ENCODE measurements at regions not wholly inside any gene's neighbourhood (a gene's known extent, or its start where the extent isn't known, plus 50 kb on each side); places are given as distances from the start of the nearest gene placed in this dataset.
"Not testable (repeated sequence)": the region's sequence is repeated elsewhere in the genome, so short reads cannot be mapped to it uniquely, and the experiment has no call there.

GRCh38 chr12:91877456-91878235, 268.0 kb downstream of the BTG1 start:
- Histone ChIP-seq H3K27me3 (replicated peaks in 1 of 2; ENCODE audit: control insufficient read depth in 2 of 2, extremely low read depth in 1 of 2, insufficient read depth in 2 of 2, low read length in 1 of 2) (no peaks in the 10 kb centered on the region), H3K36me3 (ENCODE audit: control insufficient read depth in 2 of 2, extremely low read depth in 1 of 2, insufficient read depth in 1 of 2, low read length in 1 of 2) (no peaks in the 10 kb centered on the region), H3K4me1 (ENCODE audit: control insufficient read depth in 1 of 2, extremely low read depth in 1 of 2, insufficient read depth in 2 of 2, low read length in 2 of 2) (peaks cover 38 to 47% of the 10 kb centered on the region in 2 experiments), H3K4me3 (ENCODE audit: control insufficient read depth in 1 of 2, extremely low read depth in 1 of 2, low read length in 1 of 2) (no peak overlapping the region), H3K27ac (ENCODE audit: low read length) (peak overlapping the region; percentile 97), H3K9me3 (peaks cover 3% of the 10 kb centered on the region)
- H3K9me3 Mint-ChIP-seq, result peaks cover 0 to 12% (median 8%) of the 10 kb centered on the region in 3 donors
- peak overlapping the region; percentile 69 to 84 (median 77) for H3K4me3 Mint-ChIP-seq
- ATAC-seq (replicated peaks in 1 of 4) (peak in 1 of 4 experiments; percentile 31), DNase-seq (peak in 31 of 35 experiments; percentile 13 to 82 (median 44))
- WGBS (ENCODE audit: insufficient coverage), result no CpG with 5 or more reads among the region's 5 CpGs
- H3K27ac Mint-ChIP-seq, result peak overlapping the region; percentile 97 to 100
- ChIA-PET CTCF (interaction anchor here (0.7 to 4.9 kb wide), 14 partner anchors 27 to 1050 kb away, joined by 3 to 39 read pairs (median 4); partner anchors contain the start of gene BTG1 (in 1 of the 2)), POLR2A (interaction anchor here (0.6 to 2.8 kb wide), 18 partner anchors 8 to 717 kb away, joined by 3 to 101 read pairs (median 4); partner anchors contain the start of gene BTG1 (in 2 of the 2))
- peaks cover 19% of the 10 kb centered on the region for H3K36me3 Mint-ChIP-seq
- peaks cover 71 to 83% (median 80%) of the 10 kb centered on the region in 3 donors for H3K4me1 Mint-ChIP-seq
- no peaks in the 10 kb centered on the region for H3K27me3 Mint-ChIP-seq

DNA sequence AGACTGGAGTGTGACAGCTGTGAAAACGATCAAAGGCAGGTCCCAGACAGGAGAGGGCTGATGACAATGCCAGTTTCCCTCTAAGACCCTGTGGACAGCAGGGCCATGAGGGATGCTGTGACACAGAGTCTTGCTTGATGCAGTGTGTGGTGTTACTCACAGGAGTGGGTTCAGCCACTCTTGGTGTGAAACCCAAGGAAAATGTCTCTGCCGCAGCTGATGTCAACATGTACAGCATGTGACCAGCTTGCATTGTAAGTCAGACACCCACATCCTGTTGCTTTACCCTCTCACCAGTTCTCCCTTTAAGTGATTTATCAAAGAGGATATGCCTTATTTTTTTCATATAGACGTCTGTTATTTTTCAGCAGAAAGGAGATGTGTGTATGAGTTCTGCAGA, 268.6 kb downstream of the BTG1 start:
- ChIA-PET CTCF (interaction anchor here (0.9 to 4.9 kb wide), 11 partner anchors 41 to 269 kb away, joined by 3 to 39 read pairs (median 6); partner anchors contain the start of gene BTG1 (in 1 of the 2)), POLR2A (interaction anchor here (0.6 to 2.8 kb wide), 16 partner anchors 9 to 717 kb away, joined by 3 to 101 read pairs (median 4); partner anchors contain the start of gene BTG1 (in 2 of the 2))
- Histone ChIP-seq H3K4me1 (ENCODE audit: control insufficient read depth in 1 of 2, extremely low read depth in 1 of 2, insufficient read depth in 2 of 2, low read length in 2 of 2) (peaks cover 42 to 47% of the 10 kb centered on the region in 2 experiments), H3K4me3 (ENCODE audit: control insufficient read depth in 1 of 2, extremely low read depth in 1 of 2, low read length in 1 of 2) (peak overlapping the region in 1 of 2 donors; percentile 30), H3K36me3 (ENCODE audit: control insufficient read depth in 2 of 2, extremely low read depth in 1 of 2, insufficient read depth in 1 of 2, low read length in 1 of 2) (no peaks in the 10 kb centered on the region), H3K9me3 (peaks cover 3% of the 10 kb centered on the region), H3K27ac (ENCODE audit: low read length) (peak overlapping the region; percentile 97), H3K27me3 (replicated peaks in 1 of 2; ENCODE audit: control insufficient read depth in 2 of 2, extremely low read depth in 1 of 2, insufficient read depth in 2 of 2, low read length in 1 of 2) (no peaks in the 10 kb centered on the region)
- peak overlapping the region; percentile 69 to 84 (median 77) for H3K4me3 Mint-ChIP-seq
- 0% methylated on average over 1 of the region's 3 CpGs for WGBS (ENCODE audit: insufficient coverage)
- H3K27ac Mint-ChIP-seq, result peak overlapping the region; percentile 97 to 100
- ATAC-seq (replicated peaks in 1 of 4) (peak; percentile 91 to 98 (median 96)), DNase-seq (peak; percentile 60 to 97 (median 86))
- peaks cover 0 to 12% (median 8%) of the 10 kb centered on the region in 3 donors for H3K9me3 Mint-ChIP-seq
- H3K27me3 Mint-ChIP-seq, result no peaks in the 10 kb centered on the region
- H3K36me3 Mint-ChIP-seq, result peaks cover 19% of the 10 kb centered on the region
- peaks cover 71 to 84% (median 82%) of the 10 kb centered on the region in 3 donors for H3K4me1 Mint-ChIP-seq

- H3K4me1 ChIP-seq (ENCODE audit: control insufficient read depth in 1 of 2, extremely low read depth in 1 of 2, insufficient read depth in 2 of 2, low read length in 2 of 2), result peaks cover 54 to 56% of the 10 kb centered on the region in 2 experiments
- Mint-ChIP-seq H3K9me3 (peaks cover 0 to 12% (median 8%) of the 10 kb centered on the region in 3 donors), H3K27ac (peak overlapping the region; percentile 97 to 100), H3K4me1 (peaks cover 80 to 93% (median 91%) of the 10 kb centered on the region in 3 donors), H3K36me3 (peaks cover 19% of the 10 kb centered on the region), H3K4me3 (peak overlapping the region; percentile 69 to 84 (median 77))
- peak in 4 of 35 experiments; percentile 16 to 34 (median 27) for DNase-seq
- H3K36me3 ChIP-seq (ENCODE audit: control insufficient read depth in 2 of 2, extremely low read depth in 1 of 2, insufficient read depth in 1 of 2, low read length in 1 of 2); ATAC-seq (replicated peaks in 1 of 4); H3K27me3 ChIP-seq (replicated peaks in 1 of 2; ENCODE audit: control insufficient read depth in 2 of 2, extremely low read depth in 1 of 2, insufficient read depth in 2 of 2, low read length in 1 of 2); H3K9me3 ChIP-seq; H3K4me3 ChIP-seq (ENCODE audit: control insufficient read depth in 1 of 2, extremely low read depth in 1 of 2, low read length in 1 of 2); H3K27me3 Mint-ChIP-seq: not testable (repeated sequence)
- ChIA-PET CTCF (interaction anchor here in 1 of 2 donors (1.4 to 4.9 kb wide), 2 partner anchors 62 to 64 kb away, joined by 6 to 39 read pairs; no protein-coding TSS in a partner anchor), POLR2A (interaction anchor here (0.6 to 1.6 kb wide), 8 partner anchors 9 to 1500 kb away, joined by 3 to 9 read pairs (median 4); partner anchors contain the start of gene BTG1 (in 1 of the 2))
- H3K27ac ChIP-seq (ENCODE audit: low read length), result peak overlapping the region; percentile 97
- WGBS (ENCODE audit: insufficient coverage), result no CpG with 5 or more reads among the region's 3 CpGs
Observed at GRCh38 chr12:91875671-91876070, 270.0 kb downstream of the BTG1 start.

DNA sequence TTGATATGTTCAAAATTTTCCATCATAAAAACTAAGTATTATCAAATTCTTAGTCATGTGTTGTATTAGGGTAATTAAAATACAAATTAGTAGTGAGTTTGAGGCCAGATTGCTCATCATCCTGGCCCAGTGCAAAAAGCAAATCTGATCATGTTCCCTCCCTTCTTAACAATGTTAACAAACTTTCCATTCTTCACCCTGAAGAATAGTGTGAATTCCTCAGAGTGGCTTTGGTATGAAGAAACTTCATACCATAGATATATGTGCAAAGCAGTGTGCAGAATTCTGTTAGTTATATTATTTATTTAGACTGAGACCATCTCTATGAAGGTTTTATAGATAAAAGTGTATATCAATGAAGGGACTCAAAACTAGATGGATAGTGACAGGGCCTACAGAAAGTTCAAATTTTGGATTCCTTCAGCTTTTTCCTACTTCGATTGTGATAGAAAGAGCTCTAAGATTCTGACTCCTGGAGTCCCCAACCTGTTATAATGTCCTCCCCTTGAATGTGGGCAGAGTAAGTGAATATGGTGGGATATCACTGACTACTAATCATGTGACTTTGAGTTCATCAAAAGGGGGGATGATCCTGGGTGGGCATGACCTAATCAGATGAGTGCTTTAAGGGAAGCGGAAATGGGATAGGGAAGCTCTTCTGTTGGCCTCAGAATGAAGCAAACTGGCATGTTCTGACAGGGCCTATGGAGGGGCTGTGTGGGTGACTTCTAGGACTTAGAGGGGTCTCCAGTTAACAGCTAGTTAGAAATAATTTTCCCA, 271.4 kb downstream of the BTG1 start:
- POLR2A ChIA-PET, result interaction anchor here in 1 of 2 donors (0.8 to 1.4 kb wide), 2 partner anchors 267 to 272 kb away, joined by 3 read pairs; partner anchors contain the start of gene BTG1

DNA sequence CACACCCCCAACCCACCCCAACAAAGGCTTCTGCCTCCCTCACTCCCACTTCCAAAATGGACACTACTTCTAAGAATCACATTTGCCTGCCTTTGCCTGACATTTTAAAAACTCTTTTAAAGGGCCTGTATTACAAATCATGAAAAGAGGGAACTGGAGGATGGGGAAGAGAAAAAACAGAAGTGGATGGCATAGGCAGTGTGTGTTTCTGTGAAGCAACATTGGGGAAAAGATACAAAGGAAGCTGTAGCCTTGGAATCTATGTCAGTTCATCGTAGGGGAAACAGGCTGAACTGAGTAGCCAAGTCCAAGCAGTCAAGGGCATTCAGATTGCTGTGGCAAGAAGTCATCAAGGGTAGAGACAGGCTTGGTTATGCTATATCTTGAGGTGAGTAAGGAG, 273.9 kb downstream of the BTG1 start:
- 100% methylated on average over 1 of the region's 1 CpG for WGBS (ENCODE audit: insufficient coverage)
- H3K36me3 ChIP-seq (ENCODE audit: control insufficient read depth in 2 of 2, extremely low read depth in 1 of 2, insufficient read depth in 1 of 2, low read length in 1 of 2), result no peaks in the 10 kb centered on the region
- H3K27me3 ChIP-seq (replicated peaks in 1 of 2; ENCODE audit: control insufficient read depth in 2 of 2, extremely low read depth in 1 of 2, insufficient read depth in 2 of 2, low read length in 1 of 2), result no peaks in the 10 kb centered on the region
- H3K4me3 ChIP-seq (ENCODE audit: control insufficient read depth in 1 of 2, extremely low read depth in 1 of 2, low read length in 1 of 2), result no peak overlapping the region
- Mint-ChIP-seq H3K9me3 (peaks cover 0 to 12% (median 8%) of the 10 kb centered on the region in 3 donors), H3K4me3 (peak overlapping the region in 1 of 3 donors; percentile 58), H3K4me1 (peaks cover 72 to 75% (median 72%) of the 10 kb centered on the region in 3 donors), H3K36me3 (peaks cover 19% of the 10 kb centered on the region), H3K27me3 (no peaks in the 10 kb centered on the region), H3K27ac (peak overlapping the region; percentile 85 to 88)
- ChIA-PET CTCF (interaction anchor here (0.6 to 1.9 kb wide), 2 partner anchors 60 to 160 kb away, joined by 3 to 7 read pairs; no protein-coding TSS in a partner anchor), POLR2A (interaction anchor here in 1 of 2 donors (0.8 kb wide), 1 partner anchor 15 kb away, joined by 3 read pairs; no protein-coding TSS in a partner anchor)
- no peak for ATAC-seq (replicated peaks in 1 of 4)
- H3K4me1 ChIP-seq (ENCODE audit: control insufficient read depth in 1 of 2, extremely low read depth in 1 of 2, insufficient read depth in 2 of 2, low read length in 2 of 2), result peaks cover 27 to 39% of the 10 kb centered on the region in 2 experiments
- peaks cover 3% of the 10 kb centered on the region for H3K9me3 ChIP-seq
- peak overlapping the region; percentile 86 for H3K27ac ChIP-seq (ENCODE audit: low read length)
- no peak for DNase-seq

More for the DNA sequence above, 271.4 kb downstream of the BTG1 start:
- CTCF ChIA-PET, result interaction anchor here (0.6 to 0.7 kb wide), 3 partner anchors 63 to 136 kb away, joined by 3 to 6 read pairs (median 5); no protein-coding TSS in a partner anchor
- Mint-ChIP-seq H3K27ac (peak overlapping the region; percentile 97 to 100), H3K27me3 (no peaks in the 10 kb centered on the region), H3K4me3 (peak overlapping the region in 1 of 3 donors; percentile 69), H3K9me3 (peaks cover 0 to 12% (median 8%) of the 10 kb centered on the region in 3 donors), H3K36me3 (peaks cover 19% of the 10 kb centered on the region), H3K4me1 (peaks cover 75 to 89% (median 88%) of the 10 kb centered on the region in 3 donors)
- 100% methylated on average over 1 of the region's 2 CpGs for WGBS (ENCODE audit: insufficient coverage)
- DNase-seq, result no peak
- Histone ChIP-seq H3K27me3 (replicated peaks in 1 of 2; ENCODE audit: control insufficient read depth in 2 of 2, extremely low read depth in 1 of 2, insufficient read depth in 2 of 2, low read length in 1 of 2) (no peaks in the 10 kb centered on the region), H3K36me3 (ENCODE audit: control insufficient read depth in 2 of 2, extremely low read depth in 1 of 2, insufficient read depth in 1 of 2, low read length in 1 of 2) (no peaks in the 10 kb centered on the region), H3K9me3 (peaks cover 3% of the 10 kb centered on the region), H3K27ac (ENCODE audit: low read length) (peak overlapping the region; percentile 97), H3K4me3 (ENCODE audit: control insufficient read depth in 1 of 2, extremely low read depth in 1 of 2, low read length in 1 of 2) (no peak overlapping the region), H3K4me1 (ENCODE audit: control insufficient read depth in 1 of 2, extremely low read depth in 1 of 2, insufficient read depth in 2 of 2, low read length in 2 of 2) (peaks cover 45 to 49% of the 10 kb centered on the region in 2 experiments)
- ATAC-seq (replicated peaks in 1 of 4), result no peak

Measured in T-cell (primary cell).